Anterior cingulate cortex (tissue), 58 donors: ENCODE measurements at regions not wholly inside any gene's neighbourhood (a gene's known extent, or its start where the extent isn't known, plus 50 kb on each side); places are given as distances from the start of the nearest gene placed in this dataset.

Source experiments
- DNase-seq, 58 donors: peaks; one replicate each; lab custom pipeline; 2025; lab: John Stamatoyannopoulos, UW

- no peak for DNase-seq
These were observed 1365.5 kb upstream of the CELF4 start for GRCh38 chr18:38930881-38931753.

DNA sequence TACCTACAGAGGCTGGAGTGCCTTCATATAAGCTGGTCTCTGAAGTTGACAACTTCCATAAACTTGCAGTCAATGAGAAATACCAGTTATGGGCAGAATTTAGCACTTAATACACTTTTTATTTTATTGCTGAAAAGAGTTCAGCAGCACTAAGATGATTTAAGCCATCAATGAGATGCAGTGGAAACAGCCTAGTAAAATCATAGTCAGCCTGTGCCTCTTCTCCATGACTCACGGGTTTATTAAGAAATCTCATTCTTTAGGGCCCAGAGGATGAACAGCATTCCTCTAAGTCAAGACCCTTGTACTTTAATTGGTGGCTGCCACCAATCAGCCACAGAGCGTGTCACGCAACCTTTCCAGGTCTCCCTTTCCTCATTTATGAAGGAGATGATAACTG, 1357.9 kb upstream of the CELF4 start:
- no peak for DNase-seq

GRCh38 chr18:38923126-38923525, 1357.5 kb upstream of the CELF4 start:
- DNase-seq = no peak

DNA sequence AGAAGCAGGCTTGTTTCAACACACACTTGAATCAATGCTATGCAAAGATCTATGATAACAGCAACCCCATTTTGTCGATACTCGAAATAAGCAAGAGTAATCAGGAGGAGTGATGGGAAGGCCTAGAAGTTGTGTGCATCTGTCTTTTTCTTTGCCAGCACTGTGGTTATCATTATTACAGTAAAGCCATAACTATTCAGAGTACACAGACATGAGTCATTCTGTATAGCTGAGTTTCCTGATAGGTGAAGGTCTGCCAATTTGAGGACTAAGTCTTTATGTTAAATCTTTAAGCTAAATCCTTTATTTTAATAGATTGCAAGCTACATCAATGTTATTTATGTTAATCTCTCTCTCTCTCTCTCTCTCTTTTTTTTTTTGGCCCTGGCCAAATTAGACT, 1344.4 kb upstream of the CELF4 start:
- no peak for DNase-seq

- no peak for DNase-seq
These were observed 1337.2 kb upstream of the CELF4 start for GRCh38 chr18:38902796-38903195.

GRCh38 chr18:38900445-38900844, 1334.8 kb upstream of the CELF4 start:
- DNase-seq = no peak

- DNase-seq = no peak
These were observed 1334.4 kb upstream of the CELF4 start for GRCh38 chr18:38900031-38900430.

DNA sequence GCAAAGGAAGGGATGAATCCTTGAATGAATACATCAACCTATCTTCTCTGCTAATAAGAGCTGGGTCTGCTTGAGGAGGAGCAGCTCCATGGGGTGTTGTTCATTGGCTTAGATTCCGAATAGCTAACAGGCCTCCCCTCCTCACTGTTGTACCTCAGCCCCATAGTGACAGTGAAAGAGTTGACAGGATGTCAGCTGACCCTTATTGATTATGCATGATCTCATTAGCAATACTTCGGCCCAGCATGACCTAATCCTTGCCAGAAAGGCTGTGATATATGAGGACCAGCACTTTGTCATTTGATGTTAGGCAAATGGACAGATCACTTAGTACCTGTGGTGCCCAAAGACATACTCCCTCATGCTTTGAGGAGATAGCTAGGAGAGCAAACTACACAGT, 1333.7 kb upstream of the CELF4 start:
- DNase-seq = no peak

DNA sequence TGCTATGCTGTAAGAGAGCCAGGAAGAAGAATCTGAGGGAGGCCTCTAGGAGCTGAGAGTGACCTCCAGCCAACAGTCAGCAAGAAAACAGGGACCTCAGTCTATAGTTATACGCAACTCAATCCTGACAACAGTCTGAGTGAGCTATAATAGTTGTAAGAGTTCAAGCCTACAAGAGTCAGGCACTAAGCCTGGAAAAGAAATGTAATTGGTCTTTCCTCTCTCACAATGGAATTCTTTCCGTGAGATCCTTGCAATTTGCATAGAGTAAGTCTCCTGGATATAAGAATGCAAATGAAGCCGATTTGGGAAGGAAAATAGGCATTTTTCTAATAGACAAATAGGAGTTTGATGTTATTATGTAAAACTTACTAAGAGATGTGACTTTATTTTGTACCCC, 1332.6 kb upstream of the CELF4 start:
- DNase-seq = no peak

DNA sequence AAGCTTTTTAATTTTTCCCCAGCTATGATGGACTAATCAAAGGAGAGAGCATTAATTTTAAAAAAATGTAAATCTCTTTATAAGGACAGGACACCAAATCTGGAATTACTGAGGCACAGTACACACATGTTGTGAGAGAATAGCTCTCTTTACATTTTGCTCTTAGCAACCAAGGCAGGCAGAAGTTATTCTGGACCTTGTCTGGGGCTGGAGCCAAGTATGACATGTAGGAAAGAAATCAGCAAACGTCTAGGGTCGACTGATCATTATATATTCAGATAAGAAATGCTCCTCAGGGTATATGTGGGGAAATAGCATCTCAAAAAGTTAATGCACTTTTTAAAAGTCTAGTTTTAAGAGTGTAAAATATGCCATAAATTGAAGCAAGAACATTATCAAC, 1330.0 kb upstream of the CELF4 start:
- no peak for DNase-seq

GRCh38 chr18:38887671-38888020, 1322.0 kb upstream of the CELF4 start:
- no peak for DNase-seq

- no peak for DNase-seq
These were observed 1321.5 kb upstream of the CELF4 start for GRCh38 chr18:38886861-38887670.

DNA sequence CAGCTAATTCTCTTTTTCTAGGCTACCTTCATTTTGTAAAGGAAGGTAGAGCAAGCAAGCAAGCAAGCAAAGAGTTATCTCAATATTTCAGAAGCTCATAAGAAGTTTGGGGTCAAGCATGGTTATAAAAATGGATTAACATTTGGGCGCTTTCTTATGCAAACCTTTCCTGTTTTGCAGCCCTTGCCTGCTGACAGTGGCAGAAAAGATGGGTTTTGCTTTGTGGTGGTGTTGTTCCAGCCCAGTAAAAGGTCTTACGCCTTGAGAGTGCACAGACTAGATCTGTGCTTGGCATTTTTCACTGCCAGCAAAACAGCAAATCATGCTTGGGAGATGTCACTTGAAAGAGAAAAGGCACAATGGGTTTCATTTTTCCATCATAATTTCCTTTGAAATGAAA, 1320.6 kb upstream of the CELF4 start:
- no peak for DNase-seq

DNA sequence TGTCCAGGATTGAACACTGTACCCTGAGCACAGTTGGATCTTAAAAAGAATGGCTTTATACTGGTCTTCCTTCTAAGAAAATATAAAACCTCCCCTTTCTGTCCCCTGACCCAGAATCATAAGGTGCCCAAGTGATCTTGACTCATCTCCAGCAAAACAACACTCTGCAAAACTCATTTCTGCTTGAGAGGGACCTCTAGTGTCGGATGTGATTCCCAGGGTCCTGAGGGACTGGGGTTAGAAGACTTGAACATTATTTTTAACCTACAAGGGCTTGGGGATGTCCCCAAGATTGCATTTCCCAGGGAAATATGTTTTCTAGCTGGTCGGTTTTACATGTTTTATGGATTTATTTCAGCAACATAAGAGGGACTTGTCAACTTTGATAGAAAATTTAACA, 1318.5 kb upstream of the CELF4 start:
- no peak for DNase-seq

DNA sequence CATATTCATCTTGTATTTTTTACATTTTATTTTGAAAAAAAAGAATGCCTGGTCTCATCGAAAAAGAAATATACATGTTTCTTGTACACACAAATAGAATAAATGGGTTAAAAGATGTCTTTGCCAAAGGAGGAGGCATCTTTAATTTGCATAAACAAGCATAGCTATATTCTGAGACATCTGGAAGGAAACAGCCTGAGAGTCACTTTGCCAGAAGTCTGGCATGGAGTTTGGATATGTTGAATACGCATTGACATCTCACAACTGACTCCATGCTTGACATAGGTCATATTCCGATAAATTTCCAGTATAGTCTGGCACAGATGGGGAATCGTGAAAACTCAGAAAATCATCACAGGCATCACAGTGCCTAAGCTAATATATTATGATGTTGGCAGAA, 1317.5 kb upstream of the CELF4 start:
- no peak for DNase-seq

DNA sequence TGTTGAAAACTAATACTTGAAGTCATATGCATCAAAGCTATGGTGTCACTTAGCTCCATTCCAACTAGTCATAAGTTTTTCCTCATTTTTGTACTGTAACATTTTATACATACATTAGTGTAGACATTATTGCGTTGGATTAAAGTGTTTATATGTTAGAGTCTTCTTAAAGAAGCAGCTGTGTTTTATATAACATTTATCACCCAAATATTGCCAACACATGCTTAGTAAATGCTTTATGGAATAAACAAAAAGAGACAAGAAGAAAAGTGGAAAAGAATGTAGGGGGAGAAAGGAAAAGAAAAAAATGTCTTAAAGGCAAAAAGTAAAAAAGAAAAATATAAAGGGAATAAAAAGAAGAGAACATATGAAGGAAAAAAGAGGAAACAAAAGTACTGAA, 1314.3 kb upstream of the CELF4 start:
- no peak for DNase-seq

DNA sequence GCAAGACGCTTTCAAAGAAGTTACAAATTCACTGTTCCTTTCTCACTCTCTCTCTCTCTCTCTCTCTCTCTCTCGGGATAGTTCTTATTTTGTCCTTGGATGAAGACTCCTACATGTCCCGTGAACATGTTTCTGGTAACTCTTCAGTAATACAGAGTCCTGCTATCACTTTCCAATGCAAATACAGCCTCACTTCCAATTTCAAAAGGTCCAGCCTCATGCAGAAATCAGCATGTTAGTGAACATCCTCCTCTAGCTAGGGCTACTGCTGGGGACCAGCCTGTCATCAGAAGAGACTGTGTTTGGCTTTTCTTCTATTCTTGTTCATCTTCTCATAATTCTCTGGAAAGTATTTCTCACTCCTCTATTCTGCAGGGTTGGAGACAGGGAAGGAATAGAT, 1306.7 kb upstream of the CELF4 start:
- DNase-seq = no peak

DNA sequence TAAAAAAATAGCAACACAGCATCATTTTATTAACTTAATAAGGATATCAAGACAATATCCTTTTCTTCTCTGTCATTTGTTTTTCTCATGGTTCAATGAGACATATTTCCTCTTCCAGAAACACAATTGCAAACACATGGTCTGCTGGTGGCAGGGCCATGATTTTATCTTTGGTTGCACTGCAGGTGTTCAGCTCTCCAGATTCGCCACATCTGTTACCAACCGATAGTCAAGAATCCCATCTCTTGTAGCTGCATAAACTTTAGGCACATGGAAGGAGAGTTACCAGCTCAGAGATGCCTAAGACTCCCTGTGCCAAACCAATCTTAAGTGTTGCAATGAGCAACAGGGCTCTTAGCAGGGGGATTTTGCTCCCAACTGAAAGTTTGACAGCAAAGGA, 1303.2 kb upstream of the CELF4 start:
- no peak for DNase-seq

DNA sequence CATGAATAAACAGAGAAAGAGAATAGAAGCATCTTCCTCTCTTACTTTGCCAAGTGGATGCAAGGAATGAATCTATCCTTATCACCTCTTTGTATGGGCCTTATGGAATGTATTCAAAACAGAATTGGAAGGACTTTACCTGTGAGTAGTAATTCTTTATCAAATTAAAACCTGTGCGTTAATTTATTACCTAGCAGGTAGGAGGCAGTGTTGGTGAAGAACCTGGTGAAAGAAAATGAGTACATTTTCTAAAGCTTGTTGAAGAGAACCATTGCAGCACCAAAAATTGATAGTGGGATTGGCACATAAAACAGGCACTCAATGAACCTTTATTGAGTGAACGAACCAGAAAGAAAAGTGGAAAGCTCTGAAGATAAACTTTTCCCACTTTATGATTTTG, 1302.1 kb upstream of the CELF4 start:
- no peak for DNase-seq

DNA sequence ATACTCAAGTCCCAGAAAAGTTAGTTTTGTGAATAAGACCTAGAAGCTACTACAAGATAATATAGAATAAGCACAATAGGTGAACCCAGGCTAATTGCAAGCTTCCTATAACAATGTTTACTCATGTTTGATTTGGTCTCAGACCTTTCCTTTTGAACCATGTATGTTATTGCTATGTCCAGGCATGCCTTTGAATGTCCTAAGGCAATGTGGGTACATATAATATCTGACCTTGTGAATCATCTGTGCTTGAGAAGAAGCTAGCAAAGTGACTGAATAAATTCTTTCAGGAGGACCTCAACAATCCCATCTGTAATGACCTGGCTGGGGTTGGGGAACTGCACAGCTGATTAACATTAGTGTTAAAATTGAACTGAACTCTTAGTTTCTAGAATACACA, 1285.9 kb upstream of the CELF4 start:
- no peak for DNase-seq

DNA sequence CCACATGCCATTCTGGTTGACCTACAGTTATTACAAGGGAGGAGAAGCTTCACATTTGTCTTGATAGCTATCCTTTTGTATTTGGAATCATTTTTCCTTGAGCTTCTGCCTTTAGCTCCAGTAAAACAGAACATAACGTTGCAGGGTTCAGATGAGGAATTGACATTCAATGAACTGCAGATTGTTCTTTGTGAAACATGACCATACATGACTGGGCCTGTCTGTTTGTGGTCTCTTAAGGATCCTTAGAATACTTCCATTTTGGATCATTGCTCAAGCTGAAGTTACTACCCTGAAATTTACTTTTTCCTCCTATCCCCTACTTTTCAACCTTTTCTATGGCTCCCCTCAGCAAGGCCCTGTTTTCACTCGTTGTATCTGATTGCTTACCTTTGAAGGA, 1281.7 kb upstream of the CELF4 start:
- DNase-seq = no peak

DNA sequence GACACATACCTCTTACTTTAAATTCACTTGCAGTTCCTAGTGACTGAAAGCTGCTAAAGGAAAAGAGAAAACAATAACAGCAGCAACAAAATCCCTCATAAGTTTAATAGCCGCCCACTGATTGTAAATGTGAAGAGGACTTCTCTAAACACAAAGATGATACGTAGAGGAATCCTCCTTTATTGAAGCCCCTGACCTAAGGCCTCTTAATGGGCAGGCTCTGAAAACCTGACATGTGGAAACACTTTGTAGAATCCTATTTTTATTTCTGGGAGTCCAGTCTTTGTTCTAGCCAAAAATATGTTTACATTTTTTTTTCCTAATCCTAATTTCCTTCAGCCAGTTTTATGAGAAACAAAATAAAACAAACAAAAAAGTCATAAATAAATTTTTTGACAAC, 1277.7 kb upstream of the CELF4 start:
- DNase-seq = no peak
